PC-9 (cell line): ENCODE measurements at regions not wholly inside any gene's neighbourhood (a gene's known extent, or its start where the extent isn't known, plus 50 kb on each side); places are given as distances from the start of the nearest gene placed in this dataset.

Experiments used
- BruUV-seq: library from RNA; stranded (reverse); fragments of 400-500 nt; replicated peaks from 2 replicates; lab custom pipeline; 2021; lab: Mats Ljungman, UMichigan
- CTCF ChIA-PET: fragments of 300-600 bp; sonication (Branson Sonifier 250); formaldehyde crosslinking; loops from one replicate; lab custom pipeline; 2022; ENCODE audit warnings: antibody characterized with exemption; lab: Charles Lee
- POLR2A ChIA-PET: fragments of 300-600 bp; sonication (Branson Sonifier 250); formaldehyde crosslinking; loops from one replicate; lab custom pipeline; 2022; ENCODE audit warnings: antibody characterized with exemption; ENCODE audit not compliant: unreplicated experiment; lab: Charles Lee
- DNase-seq, 2 experiments: peaks; one replicate each; pipeline versions ENCODE4 v3.0.0 to v3.0.0-alpha.2; 2015 to 2022; ENCODE audit warnings: mixed read lengths in 1 of 2
- H2AFZ ChIP-seq: fragments of 200-600 bp; sonication (generic); 2 replicates; pipeline ENCODE4 v1.8.1; 2017; ENCODE audit warnings: antibody characterized with exemption
- H3F3A ChIP-seq: fragments of 200-600 bp; sonication (generic); 2 replicates; pipeline ENCODE4 v1.8.1; 2017; ENCODE audit warnings: antibody characterized with exemption, mild to moderate bottlenecking, low read depth; ENCODE audit not compliant: insufficient read depth
- H3K27ac ChIP-seq: fragments of 200-600 bp; sonication (generic); 2 replicates; pipeline ENCODE4 v1.6.1; 2016; ENCODE audit warnings: mixed run types
- H3K27me3 ChIP-seq: fragments of 200-600 bp; sonication (generic); 2 replicates; pipeline ENCODE4 v1.6.1; 2016; ENCODE audit warnings: low read depth, mixed run types; ENCODE audit not compliant: insufficient read depth
- H3K36me3 ChIP-seq: fragments of 200-600 bp; sonication (generic); 2 replicates; pipeline ENCODE4 v1.6.1; 2016; ENCODE audit warnings: low read depth, mixed run types
- H3K4me1 ChIP-seq: fragments of 200-600 bp; sonication (generic); replicated peaks from 2 replicates; pipeline ENCODE4 v1.6.1; 2016; ENCODE audit warnings: mixed run types; ENCODE audit not compliant: insufficient read depth
- H3K4me2 ChIP-seq: fragments of 200-600 bp; sonication (generic); 2 replicates; pipeline ENCODE4 v1.6.1; 2017; ENCODE audit warnings: mixed run types
- H3K4me3 ChIP-seq: fragments of 200-600 bp; sonication (generic); 2 replicates; pipeline ENCODE4 v1.6.1; 2016; ENCODE audit warnings: mixed run types
- H3K79me2 ChIP-seq: fragments of 200-600 bp; sonication (generic); 2 replicates; pipeline ENCODE4 v1.6.1; 2017; ENCODE audit warnings: low read depth, mixed run types
- H3K9me2 ChIP-seq: fragments of 200-600 bp; sonication (generic); 2 replicates; pipeline ENCODE4 v1.8.1; 2017; ENCODE audit warnings: mild to moderate bottlenecking; ENCODE audit not compliant: insufficient read depth
- H3K9me3 ChIP-seq: fragments of 200-600 bp; sonication (generic); 2 replicates; pipeline ENCODE4 v1.8.1; 2016; ENCODE audit warnings: low read depth; ENCODE audit not compliant: insufficient read depth
- H4K20me1 ChIP-seq: fragments of 200-600 bp; sonication (generic); 2 replicates; pipeline ENCODE4 v1.8.1; 2017; ENCODE audit not compliant: insufficient read depth
- CTCF ChIP-seq: fragments of 200-600 bp; sonication (generic); conservative IDR thresholded peaks from 2 replicates; pipeline ENCODE4 v1.6.1; 2017; ENCODE audit warnings: mixed run types, antibody characterized with exemption, mild to moderate bottlenecking, moderate library complexity
- EZH2 ChIP-seq: fragments of 200-600 bp; sonication (generic); IDR thresholded peaks from 2 replicates; pipeline ENCODE4 v1.8.0; 2017; ENCODE audit warnings: antibody characterized with exemption, low read depth
- intact Hi-C: fragments of 100-400 bp; cut with micrococcal nuclease; formaldehyde crosslinking; loops from one replicate; pipeline ENCODE4 v1.10.0; 2022; ENCODE audit not compliant: unreplicated experiment

GRCh38 chr11:26834601-26835000 is 112.7 kb upstream of the SLC5A12 start:
- intact Hi-C loops, result no loop called here
- Histone ChIP-seq H3K27me3 (no peaks in the 10 kb centered on the region), H3K4me2 (no peak overlapping the region), H3K9me2 (no peaks in the 10 kb centered on the region), H2AFZ (no peak overlapping the region), H4K20me1 (no peaks in the 10 kb centered on the region), H3F3A (no peaks in the 10 kb centered on the region), H3K27ac (no peak overlapping the region), H3K4me1 (no peaks in the 10 kb centered on the region), H3K79me2 (no peaks in the 10 kb centered on the region), H3K9me3 (no peaks in the 10 kb centered on the region), H3K4me3 (no peak overlapping the region), H3K36me3 (no peaks in the 10 kb centered on the region)
- ChIA-PET POLR2A (no interaction called here), CTCF (no interaction called here)
- no peak for TF ChIP-seq EZH2
- TF ChIP-seq CTCF, result no peak
- DNase-seq, result no peak
- no TSS peak for BruUV-seq

GRCh38 chr11:26835611-26836010 is 113.8 kb upstream of the SLC5A12 start:
- DNase-seq, result no peak
- H3K4me1 ChIP-seq, result no peaks in the 10 kb centered on the region
- no peak overlapping the region for H3K27ac ChIP-seq
- H3K4me3 ChIP-seq, result no peak overlapping the region
- H3K9me3 ChIP-seq, result no peaks in the 10 kb centered on the region
- H3K4me2 ChIP-seq, result no peak overlapping the region
- ChIA-PET CTCF (no interaction called here), POLR2A (no interaction called here)
- no peak overlapping the region for H2AFZ ChIP-seq
- intact Hi-C loops, result no loop called here
- no TSS peak for BruUV-seq
- TF ChIP-seq CTCF (no peak), EZH2 (no peak)
- no peaks in the 10 kb centered on the region for H3K36me3 ChIP-seq
- no peaks in the 10 kb centered on the region for H3K79me2 ChIP-seq
- no peaks in the 10 kb centered on the region for H3K27me3 ChIP-seq
- H4K20me1 ChIP-seq, result no peaks in the 10 kb centered on the region
- H3K9me2 ChIP-seq, result no peaks in the 10 kb centered on the region
- no peaks in the 10 kb centered on the region for H3F3A ChIP-seq

- no peak for DNase-seq
- intact Hi-C loops, result no loop called here
- no peaks in the 10 kb centered on the region for H3F3A ChIP-seq
- H3K4me1 ChIP-seq, result no peaks in the 10 kb centered on the region
- H3K36me3 ChIP-seq, result no peaks in the 10 kb centered on the region
- BruUV-seq, result no TSS peak
- H3K27me3 ChIP-seq, result no peaks in the 10 kb centered on the region
- TF ChIP-seq CTCF, result no peak
- TF ChIP-seq EZH2, result no peak
- no peak overlapping the region for H3K4me2 ChIP-seq
- H3K4me3 ChIP-seq, result no peak overlapping the region
- no peak overlapping the region for H2AFZ ChIP-seq
- no peak overlapping the region for H3K27ac ChIP-seq
- no peaks in the 10 kb centered on the region for H3K9me3 ChIP-seq
- no peaks in the 10 kb centered on the region for H4K20me1 ChIP-seq
- no peaks in the 10 kb centered on the region for H3K79me2 ChIP-seq
- ChIA-PET POLR2A (no interaction called here), CTCF (no interaction called here)
- H3K9me2 ChIP-seq, result no peaks in the 10 kb centered on the region
These were observed 115.3 kb upstream of the SLC5A12 start for GRCh38 chr11:26837154-26837553.
